GM06990 (cell line): ENCODE measurements at regions not wholly inside any gene's neighbourhood (a gene's known extent, or its start where the extent isn't known, plus 50 kb on each side); places are given as distances from the start of the nearest gene placed in this dataset.

ENCODE experiments used
- DNase-seq: peaks from one replicate; pipeline ENCODE4 v3.0.0-alpha.2; 2011; ENCODE audit not compliant: insufficient read length; ENCODE audit errors: extremely low read depth
- H3K27me3 ChIP-seq: replicated peaks from 2 replicates; pipeline ENCODE4 v1.6.0; 2011; ENCODE audit warnings: low read length; ENCODE audit not compliant: control insufficient read depth, insufficient read depth
- H3K36me3 ChIP-seq: 2 replicates; pipeline ENCODE4 v1.5.1; 2011; ENCODE audit warnings: low read length; ENCODE audit not compliant: control insufficient read depth, insufficient read depth
- H3K4me3 ChIP-seq: replicated peaks from 2 replicates; pipeline ENCODE4 v1.5.1; 2011; ENCODE audit warnings: low read depth, mild to moderate bottlenecking, control low read depth, low read length
- TF ChIP-seq, protein P1 (sequence below): IDR thresholded peaks from 2 replicates; pipeline ENCODE4 v1.5.1; 2011; ENCODE audit warnings: low read length, control low read depth, mild to moderate bottlenecking, inconsistent platforms; ENCODE audit not compliant: insufficient read depth, poor library complexity, severe bottlenecking

DNA sequence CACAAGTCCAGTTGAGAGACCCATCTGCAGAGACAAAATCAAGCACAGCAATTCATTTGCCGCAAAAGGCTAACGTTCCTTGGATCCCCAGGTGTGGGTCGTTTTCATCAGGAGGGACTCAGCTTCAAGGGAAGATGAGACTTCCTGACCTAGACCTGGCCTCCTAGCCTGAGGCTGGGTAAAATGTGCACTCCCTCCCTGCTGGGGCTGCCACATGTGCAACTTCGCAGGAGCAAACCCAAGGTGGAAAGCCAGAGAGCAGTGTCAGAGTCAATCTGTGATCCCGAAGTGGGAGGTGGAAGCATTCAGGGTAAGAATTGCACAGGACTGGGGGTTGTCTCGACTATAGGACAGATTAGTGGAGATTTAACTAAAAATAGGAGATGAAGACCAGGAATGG, 164.7 kb upstream of the UMPS start:
- no peak for DNase-seq
- Histone ChIP-seq H3K4me3 (no peak overlapping the region), H3K27me3 (no peaks in the 10 kb centered on the region; the same call in 1 of the 2 replicates), H3K36me3 (no peaks in the 10 kb centered on the region)
- TF ChIP-seq, protein P1, sequence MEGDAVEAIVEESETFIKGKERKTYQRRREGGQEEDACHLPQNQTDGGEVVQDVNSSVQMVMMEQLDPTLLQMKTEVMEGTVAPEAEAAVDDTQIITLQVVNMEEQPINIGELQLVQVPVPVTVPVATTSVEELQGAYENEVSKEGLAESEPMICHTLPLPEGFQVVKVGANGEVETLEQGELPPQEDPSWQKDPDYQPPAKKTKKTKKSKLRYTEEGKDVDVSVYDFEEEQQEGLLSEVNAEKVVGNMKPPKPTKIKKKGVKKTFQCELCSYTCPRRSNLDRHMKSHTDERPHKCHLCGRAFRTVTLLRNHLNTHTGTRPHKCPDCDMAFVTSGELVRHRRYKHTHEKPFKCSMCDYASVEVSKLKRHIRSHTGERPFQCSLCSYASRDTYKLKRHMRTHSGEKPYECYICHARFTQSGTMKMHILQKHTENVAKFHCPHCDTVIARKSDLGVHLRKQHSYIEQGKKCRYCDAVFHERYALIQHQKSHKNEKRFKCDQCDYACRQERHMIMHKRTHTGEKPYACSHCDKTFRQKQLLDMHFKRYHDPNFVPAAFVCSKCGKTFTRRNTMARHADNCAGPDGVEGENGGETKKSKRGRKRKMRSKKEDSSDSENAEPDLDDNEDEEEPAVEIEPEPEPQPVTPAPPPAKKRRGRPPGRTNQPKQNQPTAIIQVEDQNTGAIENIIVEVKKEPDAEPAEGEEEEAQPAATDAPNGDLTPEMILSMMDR = no peak

DNA sequence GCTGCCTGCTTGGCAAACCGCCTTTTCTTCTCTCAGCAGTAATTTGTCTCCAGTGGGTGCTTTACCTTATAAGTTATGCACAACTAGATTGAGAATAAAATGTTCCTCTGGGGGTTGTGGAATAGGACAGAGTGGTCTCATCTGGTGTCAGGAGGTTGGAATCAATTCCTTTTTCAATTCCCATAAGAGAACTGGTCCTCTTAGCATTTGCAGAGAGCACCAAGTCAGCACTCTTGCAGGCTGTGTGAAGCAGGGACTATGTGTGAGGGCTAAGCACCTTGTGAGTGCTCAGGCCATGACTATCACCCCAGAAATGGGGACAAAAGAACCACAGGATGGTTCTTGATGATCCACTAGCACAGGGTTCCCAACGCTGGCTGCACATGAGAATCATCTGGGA, 163.6 kb upstream of the UMPS start:
- no peaks in the 10 kb centered on the region; the same call in 1 of the 2 replicates for H3K27me3 ChIP-seq
- H3K36me3 ChIP-seq = no peaks in the 10 kb centered on the region
- no peak overlapping the region for H3K4me3 ChIP-seq
- TF ChIP-seq, protein P1 = no peak
- DNase-seq = no peak

DNA sequence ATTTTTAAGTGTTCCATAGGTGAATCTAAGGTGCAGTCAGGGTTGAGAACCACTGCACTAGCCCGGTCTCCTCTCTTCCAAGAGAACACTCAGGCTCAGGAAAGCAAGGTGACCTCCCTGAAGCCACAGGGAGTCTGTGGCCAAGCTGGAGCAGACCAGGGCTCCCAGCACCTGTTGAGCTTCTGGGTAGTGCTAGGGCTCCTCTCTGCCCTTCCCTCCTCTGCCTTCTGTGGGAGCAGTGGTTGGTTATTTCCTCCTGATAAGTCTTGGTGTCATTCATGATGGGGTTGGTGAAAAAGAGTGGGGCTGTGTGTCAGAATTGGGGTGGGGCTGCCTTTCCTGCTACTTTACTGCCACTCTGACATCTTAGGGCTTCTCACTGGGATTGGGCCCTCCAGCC, 163.1 kb upstream of the UMPS start:
- TF ChIP-seq, protein P1 = no peak
- no peak overlapping the region for H3K4me3 ChIP-seq
- H3K36me3 ChIP-seq = no peaks in the 10 kb centered on the region
- no peaks in the 10 kb centered on the region; the same call in 1 of the 2 replicates for H3K27me3 ChIP-seq
- DNase-seq = no peak

DNA sequence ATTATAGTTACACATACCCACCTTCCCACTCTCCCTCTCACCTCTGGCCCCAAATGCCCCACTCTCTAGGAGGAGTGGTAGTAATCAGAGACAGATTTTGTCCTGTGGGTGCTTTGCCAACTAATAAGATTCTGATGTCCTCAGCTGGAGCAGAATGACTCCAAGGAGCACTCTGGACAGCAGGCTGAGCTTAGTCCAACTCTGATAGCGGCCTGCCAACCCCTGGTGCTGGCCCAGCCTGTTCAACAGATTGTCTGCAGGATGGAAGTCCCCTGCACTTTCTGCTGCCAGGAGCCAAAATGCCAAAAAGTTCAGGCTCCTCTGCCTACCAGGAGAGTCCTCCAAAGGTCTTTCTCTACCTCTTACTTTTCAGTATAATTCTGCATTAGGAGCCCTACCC, 160.5 kb upstream of the UMPS start:
- TF ChIP-seq, protein P1 = no peak
- no peak for DNase-seq
- Histone ChIP-seq H3K4me3 (no peak overlapping the region), H3K27me3 (no peaks in the 10 kb centered on the region), H3K36me3 (no peaks in the 10 kb centered on the region)

DNA sequence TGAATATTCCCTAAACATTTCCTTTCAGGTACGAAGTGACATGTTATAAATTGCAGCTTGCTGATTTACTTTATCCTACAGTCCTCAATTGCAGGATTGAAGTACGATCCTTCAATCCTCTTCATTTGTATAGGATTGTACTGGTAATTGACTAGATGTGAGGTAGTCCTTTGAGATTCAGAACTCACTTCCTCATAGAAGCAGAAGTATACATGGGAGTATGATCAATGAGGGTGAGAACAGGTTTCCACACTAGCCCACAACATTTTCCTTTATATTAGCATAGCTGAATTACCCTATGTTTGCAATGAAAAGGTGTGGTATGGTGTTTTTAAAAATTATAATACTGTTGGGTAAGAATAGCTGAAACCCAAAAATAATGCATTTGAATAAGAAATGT, 160.0 kb upstream of the UMPS start:
- no peak for DNase-seq
- H3K36me3 ChIP-seq = no peaks in the 10 kb centered on the region
- TF ChIP-seq, protein P1 = no peak
- H3K27me3 ChIP-seq = no peaks in the 10 kb centered on the region
- H3K4me3 ChIP-seq = no peak overlapping the region

DNA sequence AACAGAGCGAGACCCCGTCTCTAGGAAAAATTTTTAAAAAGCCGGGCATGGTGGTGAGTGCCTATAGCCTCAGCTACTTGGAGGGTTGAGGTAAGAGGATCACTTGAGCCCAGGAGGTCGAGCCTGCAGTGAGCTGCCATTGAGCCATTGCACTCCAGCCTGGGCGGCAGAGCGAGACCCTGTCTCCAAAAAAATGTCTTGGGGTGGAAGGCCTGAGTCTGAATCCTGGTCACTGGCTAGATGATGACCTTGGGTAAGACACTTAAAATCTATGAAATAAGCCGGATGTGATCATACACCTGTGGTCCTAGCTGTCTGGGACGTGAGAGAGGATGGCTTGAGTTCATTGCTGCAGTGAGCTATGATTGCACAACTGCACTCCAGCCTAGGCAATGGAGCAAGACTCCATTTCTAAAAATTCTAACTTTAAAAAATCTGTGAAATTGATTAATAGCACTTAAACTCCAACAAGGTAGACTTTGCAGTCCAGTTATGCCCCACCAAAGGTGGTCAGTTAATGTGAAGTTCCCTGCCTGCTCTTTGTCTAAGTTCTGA, 157.3 kb upstream of the UMPS start:
- Histone ChIP-seq H3K27me3 (no peaks in the 10 kb centered on the region), H3K4me3 (no peak overlapping the region)
- TF ChIP-seq, protein P1 = no peak

More for the DNA sequence above, 157.3 kb upstream of the UMPS start:
- H3K36me3 ChIP-seq = no peaks in the 10 kb centered on the region
- no peak for DNase-seq
